H1 (cell line): ENCODE measurements at regions not wholly inside any gene's neighbourhood (a gene's known extent, or its start where the extent isn't known, plus 50 kb on each side); places are given as distances from the start of the nearest gene placed in this dataset.

Experiments
- ATF3 ChIP-seq: IDR thresholded peaks from 2 replicates; pipeline ENCODE4 v1.6.1; 2011; ENCODE audit warnings: low read depth, mild to moderate bottlenecking, low read length; ENCODE audit not compliant: insufficient read depth
- CEBPB ChIP-seq: IDR thresholded peaks from 2 replicates; pipeline ENCODE4 v1.6.1; 2012; ENCODE audit warnings: low read depth, low read length
- EZH2 ChIP-seq: fragments of 200-600 bp; sonication (generic); IDR thresholded peaks from 2 replicates; pipeline ENCODE4 v1.7.1; 2012; ENCODE audit warnings: low read depth, mild to moderate bottlenecking, moderate library complexity, low read length, inconsistent platforms; ENCODE audit not compliant: severe bottlenecking
- KDM1A ChIP-seq: fragments of 200-600, 300-600 bp; sonication (generic); IDR thresholded peaks from 2 replicates; pipeline ENCODE4 v1.7.1; 2016; ENCODE audit warnings: mild to moderate bottlenecking, low read length, borderline replicate concordance
- POLR2A ChIP-seq, 2 experiments: IDR thresholded peaks; 1 replicate in 1 of 2; 2 replicates in 1 of 2; pipeline ENCODE4 v1.6.1; 2011; ENCODE audit warnings: low read depth in 2 of 2, low read length in 2 of 2, mild to moderate bottlenecking in 2 of 2; ENCODE audit errors: control extremely low read depth in 1 of 2
- POLR2AphosphoS5 ChIP-seq: IDR thresholded peaks from 2 replicates; pipeline ENCODE4 v1.6.1; 2011; ENCODE audit warnings: low read depth, low read length
- RNF2 ChIP-seq: fragments of 200-900, 300-1000 bp; sonication (generic); IDR thresholded peaks from 2 replicates; pipeline ENCODE4 v1.7.1; 2016; ENCODE audit warnings: borderline replicate concordance, low read depth, mild to moderate bottlenecking, antibody characterized with exemption, low read length; ENCODE audit not compliant: poor library complexity, severe bottlenecking; ENCODE audit errors: missing control alignments
- SUZ12 ChIP-seq: fragments of 200-600 bp; sonication (generic); IDR thresholded peaks from 2 replicates; pipeline ENCODE4 v1.6.1; 2012; ENCODE audit warnings: mild to moderate bottlenecking, inconsistent platforms, low read length, moderate library complexity, mixed read lengths
- TAF1 ChIP-seq: IDR thresholded peaks from 2 replicates; pipeline ENCODE4 v1.6.1; 2011; ENCODE audit warnings: mild to moderate bottlenecking, low read depth, low read length
- TCF12 ChIP-seq: IDR thresholded peaks from 2 replicates; pipeline ENCODE4 v1.6.1; 2011; ENCODE audit warnings: low read depth, mild to moderate bottlenecking, low read length
- ZNF274 ChIP-seq: IDR thresholded peaks from 2 replicates; pipeline ENCODE4 v1.7.0; 2012; ENCODE audit warnings: low read length, borderline replicate concordance; ENCODE audit errors: extremely low read depth
- TF ChIP-seq, protein P1 (sequence below), 3 experiments: IDR thresholded peaks; 1 replicate in 2 of 3; 2 replicates in 1 of 3; pipeline versions ENCODE4 v1.5.1 to v1.6.1; 2011; ENCODE audit warnings: low read length in 3 of 3, mild to moderate bottlenecking in 3 of 3, inconsistent platforms in 2 of 3, low read depth in 1 of 3, moderate library complexity in 1 of 3; ENCODE audit not compliant: insufficient read depth in 1 of 3; ENCODE audit errors: control extremely low read depth in 1 of 3

GRCh38 chr6:87767478-87767877 lies 65.4 kb upstream of the AKIRIN2 start:
- TF ChIP-seq SUZ12, result no peak
- TF ChIP-seq POLR2A (IDR thresholded peaks at IDR 0.05; ENCODE audit: control extremely low read depth in 1 of 2, low read depth in 2 of 2, low read length in 2 of 2), result no peak
- TF ChIP-seq, protein P1, sequence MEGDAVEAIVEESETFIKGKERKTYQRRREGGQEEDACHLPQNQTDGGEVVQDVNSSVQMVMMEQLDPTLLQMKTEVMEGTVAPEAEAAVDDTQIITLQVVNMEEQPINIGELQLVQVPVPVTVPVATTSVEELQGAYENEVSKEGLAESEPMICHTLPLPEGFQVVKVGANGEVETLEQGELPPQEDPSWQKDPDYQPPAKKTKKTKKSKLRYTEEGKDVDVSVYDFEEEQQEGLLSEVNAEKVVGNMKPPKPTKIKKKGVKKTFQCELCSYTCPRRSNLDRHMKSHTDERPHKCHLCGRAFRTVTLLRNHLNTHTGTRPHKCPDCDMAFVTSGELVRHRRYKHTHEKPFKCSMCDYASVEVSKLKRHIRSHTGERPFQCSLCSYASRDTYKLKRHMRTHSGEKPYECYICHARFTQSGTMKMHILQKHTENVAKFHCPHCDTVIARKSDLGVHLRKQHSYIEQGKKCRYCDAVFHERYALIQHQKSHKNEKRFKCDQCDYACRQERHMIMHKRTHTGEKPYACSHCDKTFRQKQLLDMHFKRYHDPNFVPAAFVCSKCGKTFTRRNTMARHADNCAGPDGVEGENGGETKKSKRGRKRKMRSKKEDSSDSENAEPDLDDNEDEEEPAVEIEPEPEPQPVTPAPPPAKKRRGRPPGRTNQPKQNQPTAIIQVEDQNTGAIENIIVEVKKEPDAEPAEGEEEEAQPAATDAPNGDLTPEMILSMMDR (IDR thresholded peaks at IDR 0.05; ENCODE audit: control extremely low read depth in 1 of 3, insufficient read depth in 1 of 3, low read depth in 1 of 3, low read length in 3 of 3), result no peak
- TF ChIP-seq EZH2, result no peak
- TF ChIP-seq RNF2, result no peak
- no peak for TF ChIP-seq POLR2AphosphoS5
- no peak for TF ChIP-seq TCF12
- TF ChIP-seq TAF1, result no peak
- TF ChIP-seq ATF3, result no peak
- no peak for TF ChIP-seq CEBPB
- TF ChIP-seq KDM1A, result no peak
- TF ChIP-seq ZNF274, result no peak
